Activated T-cell treated with anti-CD3 and anti-CD28 coated beads, Interleukin-2, amount 50 U/mL, for 72 hours (primary cell): ENCODE measurements at regions not wholly inside any gene's neighbourhood (a gene's known extent, or its start where the extent isn't known, plus 50 kb on each side); places are given as distances from the start of the nearest gene placed in this dataset.

Experiments used
- ATAC-seq, 2 donors: fragments of 150-1000 bp; cut with Tn5 transposase; replicated peaks in 1 of 2; 2 replicates each; pipeline ENCODE4 v1.10.0; 2021; ENCODE audit warnings: moderate library complexity in 2 of 2, mild to moderate bottlenecking in 1 of 2
- DNase-seq, 2 donors: peaks; one replicate each; pipeline ENCODE4 v3.0.0; 2021 to 2022; ENCODE audit warnings: mixed read lengths in 1 of 2
- H3K27ac Mint-ChIP-seq: one replicate; pipeline ENCODE4 v1.8.0; 2022; ENCODE audit warnings: mild to moderate bottlenecking, moderate library complexity, mixed read lengths
- H3K27me3 Mint-ChIP-seq: one replicate; pipeline ENCODE4 v1.8.0; 2022; ENCODE audit warnings: low read depth, mixed read lengths
- H3K36me3 Mint-ChIP-seq, 2 donors: one replicate each; pipeline ENCODE4 v1.8.0; 2022; ENCODE audit warnings: mixed read lengths in 2 of 2, mild to moderate bottlenecking in 1 of 2; ENCODE audit not compliant: insufficient read depth in 2 of 2
- H3K4me1 Mint-ChIP-seq: one replicate; pipeline ENCODE4 v1.8.0; 2022; ENCODE audit warnings: low read depth, mixed read lengths
- H3K4me3 Mint-ChIP-seq, 2 donors: one replicate each; pipeline ENCODE4 v1.8.0; 2022; ENCODE audit warnings: mild to moderate bottlenecking in 2 of 2, mixed read lengths in 2 of 2, moderate library complexity in 2 of 2
- H3K9me3 Mint-ChIP-seq, 2 donors: one replicate each; pipeline ENCODE4 v1.8.0; 2022; ENCODE audit warnings: mixed read lengths in 2 of 2

DNA sequence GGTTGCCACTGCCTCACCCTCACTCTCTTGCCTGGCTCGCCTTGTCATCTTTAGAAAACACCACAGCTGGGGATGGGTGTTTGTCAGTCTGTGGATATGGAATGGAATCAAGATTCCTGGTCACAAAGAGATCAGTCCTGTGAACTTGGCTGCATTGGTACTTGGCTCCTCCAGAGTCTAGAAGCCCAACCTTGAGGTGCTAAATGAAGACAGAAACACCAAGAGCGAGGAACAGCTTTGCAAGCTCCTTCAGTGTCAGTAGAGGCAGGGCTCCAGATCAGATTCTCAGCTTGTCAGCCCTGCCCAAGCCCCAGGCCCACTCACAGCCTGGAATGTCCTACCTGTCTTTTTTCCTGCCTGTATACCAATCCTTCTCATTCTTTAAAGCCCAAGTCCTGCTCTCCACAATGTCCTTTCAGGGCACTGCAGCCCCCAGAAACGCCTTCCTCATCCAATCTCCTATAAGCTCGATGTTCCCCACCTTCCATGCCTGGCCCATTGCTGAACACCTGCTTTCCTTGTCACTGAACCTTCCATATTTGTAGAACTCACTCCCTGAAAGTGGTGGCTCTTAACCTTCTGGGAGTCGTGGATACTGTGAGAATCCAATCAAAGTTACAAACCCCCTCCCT lies 188.9 kb downstream of the BCR start:
- Mint-ChIP-seq H3K9me3 (no peaks in the 10 kb centered on the region), H3K27me3 (peaks cover 26% of the 10 kb centered on the region), H3K27ac (no peak overlapping the region), H3K4me1 (no peaks in the 10 kb centered on the region), H3K36me3 (no peaks in the 10 kb centered on the region), H3K4me3 (no peak overlapping the region)
- no peak for DNase-seq
- ATAC-seq, result no peak
